Right cardiac atrium (tissue), 5 donors: ENCODE measurements at regions not wholly inside any gene's neighbourhood (a gene's known extent, or its start where the extent isn't known, plus 50 kb on each side); places are given as distances from the start of the nearest gene placed in this dataset.

Experiments
- ATAC-seq, 2 donors: fragments of 200-7000 bp; cut with Tn5 transposase; one replicate each; pipeline versions ENCODE4 v1.8.0 to v1.9.1; 2020; ENCODE audit warnings: moderate library complexity in 2 of 2, mild to moderate bottlenecking in 1 of 2
- DNase-seq, 3 donors: peaks; one replicate each; pipeline ENCODE4 v3.0.0-alpha.2; 2020
- H3K27ac ChIP-seq: one replicate; pipeline ENCODE4 v1.5.1; 2013; ENCODE audit warnings: mild to moderate bottlenecking, low read length, control low read depth, moderate library complexity
- H3K27me3 ChIP-seq: one replicate; pipeline ENCODE4 v1.6.1; 2013; ENCODE audit not compliant: control insufficient read depth, insufficient read depth
- H3K4me1 ChIP-seq: one replicate; pipeline ENCODE4 v1.6.1; 2013; ENCODE audit warnings: low read length; ENCODE audit not compliant: control insufficient read depth, insufficient read depth
- H3K4me3 ChIP-seq: one replicate; pipeline ENCODE4 v1.5.1; 2013; ENCODE audit warnings: low read length, control low read depth
- H3K9me3 ChIP-seq: one replicate; pipeline ENCODE4 v1.6.1; 2013; ENCODE audit warnings: low read length; ENCODE audit not compliant: control insufficient read depth
- WGBS: extraction: QIAGEN DNeasy Blood & Tissue Kit; methylation state at CpG from one replicate; pipeline ENCODE4 v1.1.7; 2013; 5-methylcytosine and 5-hydroxymethylcytosine counted together
- intact Hi-C, 4 donors: fragments of 100-400 bp; cut with DNase I; formaldehyde crosslinking; loops; one replicate each; pipeline versions ENCODE4 v1.11.0 to v1.14.0; 2022 to 2023
- donor health status: healthy with polysubstance abuse.
- donor health status: DM: no; HTN: yes; CAD: no.
- donor health status: DM: no; HTN: no; CAD: no.
- donor health status: DM: no; HTN: yes; CAD: no; lungs with severe emphysema.
- donor health status: DM: yes; HTN: yes; CAD: no.

- H3K4me3 ChIP-seq = no peak overlapping the region
- no peaks in the 10 kb centered on the region for H3K4me1 ChIP-seq
- intact Hi-C loops = no loop called here
- no peaks in the 10 kb centered on the region for H3K9me3 ChIP-seq
- no peak overlapping the region for H3K27ac ChIP-seq
- WGBS = 74% methylated on average over 2 of the region's 2 CpGs
- ATAC-seq (no peak), DNase-seq (no peak)
- H3K27me3 ChIP-seq = no peaks in the 10 kb centered on the region
Observed at GRCh38 chr18:66103550-66103949, 352.7 kb downstream of the CDH7 start.

GRCh38 chr18:66083078-66083477, 332.3 kb downstream of the CDH7 start:
- H3K4me3 ChIP-seq = no peak overlapping the region
- WGBS = 71% methylated on average over 2 of the region's 2 CpGs
- H3K27me3 ChIP-seq = no peaks in the 10 kb centered on the region
- H3K27ac ChIP-seq = no peak overlapping the region
- H3K4me1 ChIP-seq = no peaks in the 10 kb centered on the region
- H3K9me3 ChIP-seq = no peaks in the 10 kb centered on the region
- ATAC-seq = no peak
- intact Hi-C loops = no loop called here
- DNase-seq = no peak

GRCh38 chr18:66078925-66079800, 328.4 kb downstream of the CDH7 start:
- no peak overlapping the region for H3K27ac ChIP-seq
- ATAC-seq = peak; percentile 71 to 85
- intact Hi-C loops = no loop called here

GRCh38 chr18:66077066-66077465, 326.3 kb downstream of the CDH7 start:
- no peak for DNase-seq
- Histone ChIP-seq H3K4me1 (no peaks in the 10 kb centered on the region), H3K27ac (no peak overlapping the region), H3K27me3 (no peaks in the 10 kb centered on the region), H3K4me3 (no peak overlapping the region), H3K9me3 (no peaks in the 10 kb centered on the region)
- no peak for ATAC-seq
- WGBS = 70% methylated on average over 3 of the region's 3 CpGs
- intact Hi-C loops = no loop called here

More at GRCh38 chr18:66078925-66079800, 328.4 kb downstream of the CDH7 start:
- Histone ChIP-seq H3K4me3 (no peak overlapping the region), H3K9me3 (no peaks in the 10 kb centered on the region), H3K4me1 (no peaks in the 10 kb centered on the region), H3K27me3 (no peaks in the 10 kb centered on the region)
- DNase-seq = no peak
- 17% methylated on average over 1 of the region's 1 CpG for WGBS

GRCh38 chr18:66066191-66066590, 315.4 kb downstream of the CDH7 start:
- Histone ChIP-seq H3K27me3 (no peaks in the 10 kb centered on the region), H3K9me3 (no peaks in the 10 kb centered on the region), H3K4me3 (no peak overlapping the region), H3K4me1 (no peaks in the 10 kb centered on the region), H3K27ac (no peak overlapping the region)
- intact Hi-C loops = no loop called here
- no peak for ATAC-seq
- 85% methylated on average over 2 of the region's 2 CpGs for WGBS
- no peak for DNase-seq

- H3K4me1 ChIP-seq = no peaks in the 10 kb centered on the region
- no peaks in the 10 kb centered on the region for H3K27me3 ChIP-seq
- H3K27ac ChIP-seq = no peak overlapping the region
- DNase-seq (no peak), ATAC-seq (no peak)
- H3K4me3 ChIP-seq = no peak overlapping the region
- intact Hi-C loops = no loop called here
- 87% methylated on average over 1 of the region's 1 CpG for WGBS
- no peaks in the 10 kb centered on the region for H3K9me3 ChIP-seq
Observed at GRCh38 chr18:66048406-66048805, 297.6 kb downstream of the CDH7 start.

- ATAC-seq (no peak), DNase-seq (no peak)
- WGBS = 42% methylated on average over 2 of the region's 2 CpGs
- Histone ChIP-seq H3K4me3 (no peak overlapping the region), H3K4me1 (no peaks in the 10 kb centered on the region), H3K27ac (no peak overlapping the region), H3K9me3 (no peaks in the 10 kb centered on the region), H3K27me3 (no peaks in the 10 kb centered on the region)
- intact Hi-C loops = no loop called here
Observed at GRCh38 chr18:66046032-66046602, 295.3 kb downstream of the CDH7 start.

GRCh38 chr18:66043009-66043408, 292.2 kb downstream of the CDH7 start:
- H3K27me3 ChIP-seq = no peaks in the 10 kb centered on the region
- H3K4me3 ChIP-seq = no peak overlapping the region
- H3K27ac ChIP-seq = no peak overlapping the region
- no peak for DNase-seq
- 47% methylated on average over 2 of the region's 2 CpGs for WGBS
- no peaks in the 10 kb centered on the region for H3K9me3 ChIP-seq
- intact Hi-C loops = no loop called here
- no peaks in the 10 kb centered on the region for H3K4me1 ChIP-seq
- ATAC-seq = no peak

- Histone ChIP-seq H3K27ac (no peak overlapping the region), H3K27me3 (no peaks in the 10 kb centered on the region), H3K4me3 (no peak overlapping the region), H3K9me3 (no peaks in the 10 kb centered on the region), H3K4me1 (no peaks in the 10 kb centered on the region)
- intact Hi-C loops = no loop called here
- 43% methylated on average over 2 of the region's 2 CpGs for WGBS
- DNase-seq = no peak
- no peak for ATAC-seq
Observed at GRCh38 chr18:66013969-66014368, 263.2 kb downstream of the CDH7 start.

GRCh38 chr18:66011916-66012315, 261.1 kb downstream of the CDH7 start:
- Histone ChIP-seq H3K9me3 (no peaks in the 10 kb centered on the region), H3K27ac (no peak overlapping the region), H3K4me3 (no peak overlapping the region), H3K27me3 (no peaks in the 10 kb centered on the region), H3K4me1 (no peaks in the 10 kb centered on the region)
- DNase-seq (no peak), ATAC-seq (no peak)
- 42% methylated on average over 3 of the region's 3 CpGs for WGBS
- intact Hi-C loops = no loop called here

GRCh38 chr18:66005831-66006588, 255.2 kb downstream of the CDH7 start:
- Histone ChIP-seq H3K27ac (no peak overlapping the region), H3K27me3 (no peaks in the 10 kb centered on the region), H3K4me1 (no peaks in the 10 kb centered on the region), H3K4me3 (no peak overlapping the region), H3K9me3 (no peaks in the 10 kb centered on the region)
- WGBS = 89% methylated on average over 28 of the region's 28 CpGs
- peak in 1 of 3 donors; percentile 38 for DNase-seq
- ATAC-seq = no peak
- intact Hi-C loops = no loop called here
